ENCODE measurements at regions not wholly inside any gene's neighbourhood (a gene's known extent, or its start where the extent isn't known, plus 50 kb on each side); places are given as distances from the start of the nearest gene placed in this dataset.

GRCh38 chr18:56258178-56258577, 380.2 kb downstream of the TXNL1 start:
- Histone ChIP-seq H4K5ac (ENCODE audit: insufficient read length, low read depth, low read length) (no peak overlapping the region), H4K91ac (ENCODE audit: insufficient read length, low read depth, low read length) (no peak overlapping the region), H2BK12ac (ENCODE audit: insufficient read length, low read depth, low read length) (no peak overlapping the region), H3K27ac (ENCODE audit: insufficient read length, low read depth, low read length) (no peak overlapping the region), H3K79me2 (ENCODE audit: insufficient read depth, low read length) (no peaks in the 10 kb centered on the region), H3K9ac (ENCODE audit: extremely low read depth, insufficient read length, low read length) (no peak overlapping the region), H3K4me1 (ENCODE audit: insufficient read depth, low read length) (no peaks in the 10 kb centered on the region), H4K20me1 (ENCODE audit: control insufficient read depth, insufficient read depth, insufficient read length) (no peaks in the 10 kb centered on the region), H3K9me3 (ENCODE audit: control insufficient read depth, low read depth, low read length) (no peaks in the 10 kb centered on the region), H3K14ac (ENCODE audit: insufficient read depth, low read length) (no peak overlapping the region), H2BK5ac (ENCODE audit: insufficient read length, low read length) (no peak overlapping the region), H3K23ac (ENCODE audit: insufficient read length, low read depth, low read length) (no peak overlapping the region), H3T11ph (ENCODE audit: low read length) (no peak overlapping the region), H3K27me3 (ENCODE audit: insufficient read depth, low read length) (no peaks in the 10 kb centered on the region), H2BK120ac (ENCODE audit: low read depth, low read length, poor library complexity, severe bottlenecking) (no peak overlapping the region), H3K18ac (ENCODE audit: insufficient read length, low read depth, low read length) (no peak overlapping the region), H2AFZ (ENCODE audit: low read length) (no peak overlapping the region), H3K23me2 (ENCODE audit: insufficient read length, low read depth, low read length, poor library complexity, severe bottlenecking) (no peaks in the 10 kb centered on the region), H3K79me1 (ENCODE audit: insufficient read depth, low read depth, low read length, poor library complexity, severe bottlenecking) (no peaks in the 10 kb centered on the region), H2BK15ac (ENCODE audit: low read depth, low read length) (no peak overlapping the region), H3K56ac (ENCODE audit: insufficient read length, low read depth, low read length) (no peak overlapping the region), H4K8ac (replicated peaks; ENCODE audit: insufficient read length, low read depth, low read length) (no peak overlapping the region), H3K4me2 (ENCODE audit: insufficient read depth, insufficient read length, low read length) (no peak overlapping the region), H2AK5ac (ENCODE audit: insufficient read length, low read length) (no peak overlapping the region), H3K4ac (ENCODE audit: low read depth, low read length) (no peak overlapping the region), H2BK20ac (ENCODE audit: low read depth, low read length, poor library complexity, severe bottlenecking) (no peak overlapping the region)
- WGBS (ENCODE audit: extremely low coverage, insufficient read length, low lambda C conversion rate), result 100% methylated on average over 1 of the region's 3 CpGs
- no peak overlapping the region for H3K4me3 Mint-ChIP-seq
- peaks cover 0 to 5% (median 3%) of the 10 kb centered on the region in 3 experiments; a peak in 2 of 7 replicates for H3K36me3 Mint-ChIP-seq (ENCODE audit: insufficient read depth in 1 of 3, low read depth in 3 of 3)
- TF ChIP-seq CTCF (conservative IDR thresholded peaks at IDR 0.05), result no peak
- DNase-seq, result no peak
- peaks cover 4 to 5% of the 10 kb centered on the region in 2 experiments; a peak in 3 of 4 replicates for H3K4me1 Mint-ChIP-seq
- H3K27ac Mint-ChIP-seq, result no peak overlapping the region
- no peaks in the 10 kb centered on the region for H3K27me3 Mint-ChIP-seq (ENCODE audit: low read depth)
- H3K9me3 Mint-ChIP-seq, result 0 out of 5 replicates have a peak, but pooled peaks cover 0 to 3% of the 10 kb centered on the region in 2 experiments
